Loucy (cell line): ENCODE measurements at regions not wholly inside any gene's neighbourhood (a gene's known extent, or its start where the extent isn't known, plus 50 kb on each side); places are given as distances from the start of the nearest gene placed in this dataset.

Experiments used
- H2AFZ ChIP-seq: fragments of 200-600 bp; sonication (generic); 2 replicates; pipeline ENCODE4 v1.6.0; 2016; ENCODE audit warnings: antibody characterized with exemption, mild to moderate bottlenecking, low read length, moderate library complexity
- H3F3A ChIP-seq: fragments of 200-600 bp; 2 replicates; pipeline ENCODE4 v1.6.0; 2016; ENCODE audit warnings: antibody characterized with exemption, low read depth, mild to moderate bottlenecking
- H3K27me3 ChIP-seq: fragments of 200-600 bp; sonication (generic); 2 replicates; pipeline ENCODE4 v1.6.1; 2014; ENCODE audit warnings: low read length, mild to moderate bottlenecking; ENCODE audit not compliant: insufficient read depth, poor library complexity, severe bottlenecking
- H3K36me3 ChIP-seq: fragments of 200-600 bp; sonication (generic); 2 replicates; pipeline ENCODE4 v1.6.1; 2016; ENCODE audit warnings: low read length; ENCODE audit not compliant: insufficient read depth
- H3K4me1 ChIP-seq: fragments of 200-600 bp; sonication (generic); 2 replicates; pipeline ENCODE4 v1.5.1; 2014; ENCODE audit warnings: low read length, mild to moderate bottlenecking; ENCODE audit not compliant: insufficient read depth, poor library complexity, severe bottlenecking
- H3K4me2 ChIP-seq: fragments of 200-600 bp; sonication (generic); 2 replicates; pipeline ENCODE4 v1.6.0; 2014; ENCODE audit warnings: antibody characterized with exemption, low read length, low read depth, mild to moderate bottlenecking; ENCODE audit not compliant: poor library complexity, severe bottlenecking
- H3K4me3 ChIP-seq: fragments of 200-600 bp; sonication (generic); 2 replicates; pipeline ENCODE4 v1.5.1; 2014; ENCODE audit warnings: low read length, mild to moderate bottlenecking, mixed read lengths; ENCODE audit not compliant: poor library complexity, severe bottlenecking
- H3K79me2 ChIP-seq: fragments of 200-600 bp; sonication (generic); 2 replicates; pipeline ENCODE4 v1.6.1; 2014; ENCODE audit warnings: low read length; ENCODE audit not compliant: insufficient read depth
- H3K9ac ChIP-seq: fragments of 200-600 bp; sonication (generic); 2 replicates; pipeline ENCODE4 v1.6.0; 2014; ENCODE audit warnings: mild to moderate bottlenecking, low read depth, low read length, moderate library complexity; ENCODE audit not compliant: poor library complexity, severe bottlenecking
- H3K9me2 ChIP-seq: fragments of 200-600 bp; sonication (generic); replicated peaks from 2 replicates; pipeline ENCODE4 v1.6.1; 2016; ENCODE audit warnings: low read depth, low read length, mixed read lengths
- H3K9me3 ChIP-seq: fragments of 200-600 bp; sonication (generic); 2 replicates; pipeline ENCODE4 v1.6.1; 2014; ENCODE audit warnings: mild to moderate bottlenecking, antibody characterized with exemption, low read length, low read depth; ENCODE audit not compliant: insufficient read depth
- H4K20me1 ChIP-seq: fragments of 200-600 bp; sonication (generic); 2 replicates; pipeline ENCODE4 v1.6.0; 2014; ENCODE audit warnings: antibody characterized with exemption, low read length, mild to moderate bottlenecking; ENCODE audit not compliant: insufficient read depth, poor library complexity, severe bottlenecking
- CTCF ChIP-seq: fragments of 200-600 bp; sonication (generic); conservative IDR thresholded peaks from 2 replicates; pipeline ENCODE4 v1.5.1; 2014; ENCODE audit warnings: mild to moderate bottlenecking, antibody characterized with exemption, low read length
- EZH2phosphoT487 ChIP-seq: fragments of 200-600 bp; IDR thresholded peaks from 2 replicates; pipeline ENCODE4 v1.6.1; 2018; ENCODE audit warnings: antibody characterized with exemption, mild to moderate bottlenecking, moderate library complexity, borderline replicate concordance

GRCh38 chr5:171588790-171589189, 169.3 kb downstream of the FGF18 start:
- no peaks in the 10 kb centered on the region for H3K9me2 ChIP-seq
- H3F3A ChIP-seq = no peaks in the 10 kb centered on the region
- no peak overlapping the region for H3K4me3 ChIP-seq
- H2AFZ ChIP-seq = no peak overlapping the region
- no peaks in the 10 kb centered on the region for H4K20me1 ChIP-seq
- TF ChIP-seq EZH2phosphoT487 (no peak), CTCF (no peak)
- H3K9me3 ChIP-seq = no peaks in the 10 kb centered on the region
- H3K9ac ChIP-seq = no peak overlapping the region
- no peaks in the 10 kb centered on the region for H3K27me3 ChIP-seq
- H3K4me2 ChIP-seq = no peak overlapping the region
- no peaks in the 10 kb centered on the region for H3K36me3 ChIP-seq
- no peaks in the 10 kb centered on the region for H3K4me1 ChIP-seq
- no peaks in the 10 kb centered on the region for H3K79me2 ChIP-seq

GRCh38 chr5:171589461-171589860, 170.0 kb downstream of the FGF18 start:
- Histone ChIP-seq H3K4me2 (no peak overlapping the region), H3K36me3 (no peaks in the 10 kb centered on the region), H3K9me2 (no peaks in the 10 kb centered on the region), H3K4me1 (no peaks in the 10 kb centered on the region), H3K9me3 (no peaks in the 10 kb centered on the region), H2AFZ (no peak overlapping the region), H3F3A (no peaks in the 10 kb centered on the region), H3K79me2 (no peaks in the 10 kb centered on the region), H3K9ac (no peak overlapping the region), H3K27me3 (no peaks in the 10 kb centered on the region), H3K4me3 (no peak overlapping the region), H4K20me1 (no peaks in the 10 kb centered on the region)
- no peak for TF ChIP-seq EZH2phosphoT487
- TF ChIP-seq CTCF = no peak

GRCh38 chr5:171592076-171592475, 172.6 kb downstream of the FGF18 start:
- H3K9me3 ChIP-seq = no peaks in the 10 kb centered on the region
- H3K9me2 ChIP-seq = no peaks in the 10 kb centered on the region
- no peaks in the 10 kb centered on the region for H3F3A ChIP-seq
- H3K9ac ChIP-seq = no peak overlapping the region
- H3K27me3 ChIP-seq = no peaks in the 10 kb centered on the region
- no peaks in the 10 kb centered on the region for H4K20me1 ChIP-seq
- no peak overlapping the region for H3K4me3 ChIP-seq
- H3K36me3 ChIP-seq = no peaks in the 10 kb centered on the region
- H3K4me2 ChIP-seq = no peak overlapping the region
- no peak overlapping the region for H2AFZ ChIP-seq
- no peaks in the 10 kb centered on the region for H3K4me1 ChIP-seq
- H3K79me2 ChIP-seq = no peaks in the 10 kb centered on the region
- no peak for TF ChIP-seq CTCF
- no peak for TF ChIP-seq EZH2phosphoT487
